H1 (cell line): ENCODE measurements at regions not wholly inside any gene's neighbourhood (a gene's known extent, or its start where the extent isn't known, plus 50 kb on each side); places are given as distances from the start of the nearest gene placed in this dataset.

Source experiments
- CBX8 ChIP-seq: fragments of 300-800, 300-1000 bp; sonication (generic); IDR thresholded peaks from 2 replicates; pipeline ENCODE4 v1.7.1; 2016; ENCODE audit warnings: low read depth, low read length, borderline replicate concordance
- RAD21 ChIP-seq, 2 experiments: IDR thresholded peaks in 1 of 2; conservative IDR thresholded peaks in 1 of 2; 2 replicates each; pipeline ENCODE4 v1.6.1; 2011; ENCODE audit warnings: low read depth in 2 of 2, low read length in 2 of 2, improper control_type of control experiment in 1 of 2, inconsistent platforms in 1 of 2, mild to moderate bottlenecking in 1 of 2, moderate library complexity in 1 of 2
- RBBP5 ChIP-seq: IDR thresholded peaks from 2 replicates; pipeline ENCODE4 v1.7.1; 2012; ENCODE audit warnings: low read depth, mild to moderate bottlenecking, inconsistent platforms, low read length, moderate library complexity, borderline replicate concordance

DNA sequence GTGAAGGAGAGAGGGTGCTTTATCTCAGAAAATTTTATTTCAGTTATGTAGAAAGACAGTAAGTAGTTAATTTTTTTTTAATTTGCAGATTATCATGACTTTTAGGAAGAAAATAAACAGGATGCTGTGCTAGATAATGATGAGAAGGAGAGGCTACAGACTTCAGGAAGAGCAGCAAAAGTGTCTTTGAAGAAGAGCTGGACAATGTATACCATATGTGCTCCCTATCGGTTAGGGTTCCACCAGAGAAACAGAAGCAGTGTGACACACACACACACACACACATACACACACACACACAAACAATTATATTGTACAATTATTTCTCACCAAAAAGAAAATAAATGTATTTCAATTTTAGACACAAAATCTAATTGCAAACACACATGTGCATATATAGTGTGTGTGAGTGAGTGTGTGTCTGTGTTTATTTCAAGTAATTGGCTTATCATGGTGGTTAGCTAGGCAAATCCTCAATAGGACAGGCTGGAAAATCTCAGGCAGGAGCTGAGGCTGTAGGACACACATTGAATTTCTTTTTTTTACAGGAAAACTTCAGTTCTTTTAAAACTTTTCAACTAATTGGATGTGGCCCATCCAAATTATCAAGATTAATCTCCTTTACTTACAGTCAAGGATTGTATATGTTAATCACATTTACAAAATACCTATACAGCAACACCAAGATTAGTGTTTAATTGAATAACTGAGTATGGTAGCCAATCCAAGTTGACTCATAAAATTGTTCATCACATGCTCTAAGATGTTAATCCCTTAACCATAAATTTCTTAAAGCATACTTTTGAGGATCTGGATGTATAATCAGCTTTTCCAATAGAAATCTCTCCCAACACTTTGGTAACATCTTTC, 235.8 kb upstream of the DCN start (continued):
- TF ChIP-seq RAD21 (IDR thresholded peaks at IDR 0.05 in 1 of 2, conservative IDR thresholded peaks at IDR 0.05 in 1 of 2; ENCODE audit: low read depth in 2 of 2, low read length in 2 of 2), result no peak
- TF ChIP-seq RBBP5, result no peak
- no peak for TF ChIP-seq CBX8
